ENCODE measurements at regions not wholly inside any gene's neighbourhood (a gene's known extent, or its start where the extent isn't known, plus 50 kb on each side); places are given as distances from the start of the nearest gene placed in this dataset.

- TF ChIP-seq CTCF (IDR thresholded peaks at IDR 0.05) (no peak), POLR2A (IDR thresholded peaks at IDR 0.05) (no peak)
These were observed 618.0 kb downstream of the NYAP2 start for GRCh38 chr2:226017537-226017936.
